ENCODE measurements at regions not wholly inside any gene's neighbourhood (a gene's known extent, or its start where the extent isn't known, plus 50 kb on each side); places are given as distances from the start of the nearest gene placed in this dataset.
A peak's percentile ranks its signal among the peaks of the same experiment; 100 is the strongest.
"Not testable (repeated sequence)": the region's sequence is repeated elsewhere in the genome, so short reads cannot be mapped to it uniquely, and the experiment has no call there.

- not testable (repeated sequence) for DNase-seq (ENCODE audit: low spot score)
These were observed 97.3 kb upstream of the ZEB2 start for GRCh38 chr2:144617171-144617570.

- DNase-seq (ENCODE audit: low spot score), result no peak
These were observed 96.1 kb upstream of the ZEB2 start for GRCh38 chr2:144615866-144616565.

GRCh38 chr2:144607891-144608521, 88.1 kb upstream of the ZEB2 start:
- peak; percentile 27 for DNase-seq (ENCODE audit: low spot score)

GRCh38 chr2:144607099-144607498, 87.2 kb upstream of the ZEB2 start:
- no peak for DNase-seq (ENCODE audit: low spot score)

- no peak for DNase-seq (ENCODE audit: low spot score)
These were observed 86.7 kb upstream of the ZEB2 start for GRCh38 chr2:144606466-144607095.

GRCh38 chr2:144605231-144605840, 85.4 kb upstream of the ZEB2 start:
- DNase-seq (ENCODE audit: low spot score), result no peak

- no peak for DNase-seq (ENCODE audit: low spot score)
These were observed 83.4 kb upstream of the ZEB2 start for GRCh38 chr2:144603334-144603733.

GRCh38 chr2:144598906-144599305, 79.0 kb upstream of the ZEB2 start:
- no peak for DNase-seq (ENCODE audit: low spot score)

GRCh38 chr2:144597894-144598593, 78.1 kb upstream of the ZEB2 start:
- no peak for DNase-seq (ENCODE audit: low spot score)

- no peak for DNase-seq (ENCODE audit: low spot score)
These were observed 77.5 kb upstream of the ZEB2 start for GRCh38 chr2:144597388-144597787.

- peak; percentile 6 for DNase-seq (ENCODE audit: low spot score)
These were observed 76.4 kb upstream of the ZEB2 start for GRCh38 chr2:144596073-144596871.

- no peak for DNase-seq (ENCODE audit: low spot score)
These were observed 75.8 kb upstream of the ZEB2 start for GRCh38 chr2:144595686-144596072.

- DNase-seq (ENCODE audit: low spot score), result no peak
These were observed 75.4 kb upstream of the ZEB2 start for GRCh38 chr2:144595279-144595678.

- no peak for DNase-seq (ENCODE audit: low spot score)
These were observed 73.9 kb upstream of the ZEB2 start for GRCh38 chr2:144593803-144594202.

- no peak for DNase-seq (ENCODE audit: low spot score)
These were observed 72.8 kb upstream of the ZEB2 start for GRCh38 chr2:144592500-144593256.

- DNase-seq (ENCODE audit: low spot score), result no peak
These were observed 67.4 kb upstream of the ZEB2 start for GRCh38 chr2:144587306-144587705.

- DNase-seq (ENCODE audit: low spot score), result no peak
These were observed 66.6 kb upstream of the ZEB2 start for GRCh38 chr2:144586476-144586875.

GRCh38 chr2:144583741-144584453, 64.0 kb upstream of the ZEB2 start:
- DNase-seq (ENCODE audit: low spot score), result peak; percentile 80

GRCh38 chr2:144583381-144583729, 63.4 kb upstream of the ZEB2 start:
- DNase-seq (ENCODE audit: low spot score), result no peak

Measured in GM03348 (cell line).